Activated CD4-positive, CD25-positive, alpha-beta regulatory T cell treated with anti-CD3 and anti-CD28 coated beads, Interleukin-2, amount 50 U/mL, for 72 hours (primary cell): ENCODE measurements at regions not wholly inside any gene's neighbourhood (a gene's known extent, or its start where the extent isn't known, plus 50 kb on each side); places are given as distances from the start of the nearest gene placed in this dataset.

Experiments used
- DNase-seq: peaks from one replicate; pipeline ENCODE4 v3.0.0; 2021

DNA sequence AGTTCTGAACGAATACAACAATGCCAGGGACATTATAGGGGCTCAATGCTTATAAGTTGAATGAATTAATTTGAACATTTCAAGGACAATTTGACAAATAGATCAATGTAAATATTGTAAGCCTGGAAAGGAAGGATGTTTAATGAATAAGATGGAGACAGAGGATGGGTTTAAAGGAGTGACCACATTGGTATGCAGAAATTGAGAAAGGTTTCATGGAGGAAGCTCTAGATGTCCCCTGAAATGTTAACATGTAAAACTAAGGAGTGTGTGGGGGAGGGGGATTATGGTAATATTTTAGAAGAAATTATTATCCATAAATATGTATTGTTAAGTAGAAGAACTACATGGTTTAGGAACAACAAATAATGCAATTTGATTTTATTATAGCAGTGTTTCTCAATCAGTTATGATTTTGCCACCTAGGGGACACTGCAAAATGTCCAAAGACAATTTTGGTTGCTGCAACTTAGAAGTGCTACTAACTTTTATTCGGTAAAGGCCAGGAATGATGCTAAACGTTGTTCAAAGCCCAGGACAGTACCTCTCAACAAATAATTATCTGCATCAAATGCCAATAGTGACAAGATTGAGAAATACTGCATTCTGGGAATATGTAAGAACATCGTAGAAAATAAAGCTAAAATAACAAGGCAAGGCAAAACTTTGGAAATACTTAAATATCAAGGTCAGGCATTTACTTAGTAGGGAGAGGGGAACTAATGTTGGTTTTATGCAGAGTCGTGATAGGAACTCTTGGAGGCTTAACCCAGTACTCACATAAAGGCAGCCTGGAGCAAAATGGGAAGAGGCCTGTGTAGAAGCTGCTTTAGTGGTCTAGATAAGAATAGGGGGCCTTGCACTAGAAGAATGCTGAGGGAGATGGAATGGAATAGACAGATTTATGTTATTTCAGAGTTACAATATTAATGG lies 686.9 kb upstream of the CITED2 start:
- no peak for DNase-seq

- DNase-seq: no peak
Observed at GRCh38 chr6:140059947-140060346, 685.5 kb upstream of the CITED2 start.

DNA sequence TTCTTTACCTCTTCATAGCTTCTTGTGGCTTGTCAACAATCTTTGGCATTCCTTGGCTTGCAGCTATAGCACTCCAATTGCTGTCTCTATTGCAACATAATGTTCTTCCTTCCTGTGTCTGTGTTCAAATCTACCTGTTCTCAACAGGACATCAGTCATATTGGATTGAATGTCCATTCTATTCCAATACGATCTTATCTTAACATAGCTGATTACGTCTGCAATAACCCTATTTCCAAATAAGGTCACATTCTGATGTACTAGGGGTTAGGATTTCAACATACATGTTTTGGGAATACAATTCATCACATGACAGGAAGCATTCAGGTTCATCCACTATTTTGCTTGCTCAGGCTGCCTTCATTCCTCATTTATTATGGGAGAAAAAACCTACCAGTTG lies 684.4 kb upstream of the CITED2 start:
- DNase-seq: no peak

GRCh38 chr6:140052736-140053729 lies 678.6 kb upstream of the CITED2 start:
- DNase-seq: no peak

DNA sequence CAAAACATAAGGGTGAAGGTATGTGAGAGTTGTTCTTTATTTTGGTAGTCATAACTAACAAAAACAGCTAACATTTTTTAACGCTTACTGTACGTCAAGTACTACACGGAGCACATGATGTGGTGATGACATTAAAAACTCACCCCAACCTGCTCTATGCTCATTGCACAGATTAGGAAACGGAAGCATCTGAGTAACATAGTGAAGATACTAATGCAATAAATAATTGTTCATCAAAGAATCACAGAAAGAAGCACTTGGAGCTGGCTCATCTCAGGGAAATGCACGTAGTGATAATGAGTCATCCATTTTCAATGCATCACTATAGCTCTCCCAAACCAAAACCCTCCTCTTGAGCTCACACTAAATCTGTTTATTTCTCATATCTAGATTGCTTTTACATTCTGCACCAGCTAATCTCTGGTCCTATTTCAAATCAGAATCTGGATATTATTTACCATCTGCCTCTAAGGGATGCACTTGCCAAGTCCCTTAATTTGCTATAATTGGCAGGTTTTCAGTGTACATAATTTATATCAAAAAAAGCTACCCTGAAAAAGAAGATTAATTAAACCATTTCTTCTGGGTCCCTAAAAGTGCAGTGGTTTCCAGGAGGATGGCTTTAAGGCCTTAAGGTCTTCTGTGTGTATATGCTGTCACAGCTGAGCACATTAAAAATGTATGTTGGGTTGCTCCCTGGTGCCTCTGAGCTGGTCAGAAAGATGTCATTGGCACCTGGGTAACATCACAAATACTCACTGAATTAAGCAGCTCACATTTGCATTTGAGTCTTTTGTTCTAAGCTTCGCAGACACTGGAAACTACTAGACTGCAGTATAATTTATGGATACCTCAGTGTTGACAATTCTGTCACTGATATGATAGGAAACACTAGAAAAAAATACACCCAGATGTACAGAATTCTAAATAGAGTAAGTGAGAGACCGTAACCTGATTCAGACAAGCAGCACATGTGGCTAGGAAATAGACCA lies 677.4 kb upstream of the CITED2 start:
- no peak for DNase-seq

- no peak for DNase-seq
Observed at GRCh38 chr6:140050101-140050995, 675.9 kb upstream of the CITED2 start.

- DNase-seq: no peak
Observed at GRCh38 chr6:140049251-140049650, 674.8 kb upstream of the CITED2 start.

DNA sequence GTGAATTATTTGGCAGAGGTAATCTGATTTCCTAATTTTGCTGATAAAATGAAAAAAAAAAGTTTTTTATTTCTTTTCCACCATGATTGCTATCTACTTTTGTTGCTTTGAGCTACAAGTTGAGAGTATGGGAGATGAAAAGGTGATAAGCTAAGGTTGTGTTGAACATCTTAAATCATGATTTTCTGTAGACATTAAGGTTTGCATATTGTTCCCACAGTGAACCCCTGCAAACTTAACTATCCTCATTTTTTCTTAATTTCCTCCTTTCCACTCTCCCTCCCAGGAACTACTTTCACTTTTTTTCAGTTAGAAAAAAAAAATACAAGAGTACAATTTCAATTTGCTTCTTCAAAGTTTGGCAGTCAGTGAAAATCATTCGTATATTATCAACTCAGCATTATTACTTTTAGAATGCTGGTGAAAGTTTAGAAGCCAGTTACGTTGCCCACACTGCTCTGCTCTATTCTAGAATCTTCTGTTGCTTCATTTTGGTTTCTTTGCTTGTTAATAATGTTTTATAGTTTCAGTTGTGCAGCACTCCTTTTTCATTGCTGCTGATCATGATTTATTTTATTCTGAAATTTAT lies 673.8 kb upstream of the CITED2 start:
- no peak for DNase-seq

DNA sequence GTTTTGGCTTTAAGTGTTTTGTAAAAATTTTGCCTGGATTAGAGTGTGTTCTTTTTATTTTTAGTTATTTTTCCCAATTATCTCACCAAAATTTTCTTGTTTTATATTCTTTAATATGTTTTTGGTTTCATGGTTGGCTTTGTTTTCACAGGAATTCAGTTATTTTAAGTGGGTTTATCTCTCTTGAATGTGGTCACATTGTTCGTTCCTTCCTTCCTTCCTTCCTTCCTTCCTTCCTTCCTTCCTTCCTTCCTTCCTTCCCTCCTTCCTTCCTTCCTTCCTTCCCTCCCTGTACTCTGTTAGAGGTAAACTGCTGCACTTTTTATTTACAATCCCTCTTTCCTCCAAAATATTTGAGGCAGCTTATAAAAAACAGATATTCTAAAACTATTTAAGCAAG lies 672.9 kb upstream of the CITED2 start:
- no peak for DNase-seq

DNA sequence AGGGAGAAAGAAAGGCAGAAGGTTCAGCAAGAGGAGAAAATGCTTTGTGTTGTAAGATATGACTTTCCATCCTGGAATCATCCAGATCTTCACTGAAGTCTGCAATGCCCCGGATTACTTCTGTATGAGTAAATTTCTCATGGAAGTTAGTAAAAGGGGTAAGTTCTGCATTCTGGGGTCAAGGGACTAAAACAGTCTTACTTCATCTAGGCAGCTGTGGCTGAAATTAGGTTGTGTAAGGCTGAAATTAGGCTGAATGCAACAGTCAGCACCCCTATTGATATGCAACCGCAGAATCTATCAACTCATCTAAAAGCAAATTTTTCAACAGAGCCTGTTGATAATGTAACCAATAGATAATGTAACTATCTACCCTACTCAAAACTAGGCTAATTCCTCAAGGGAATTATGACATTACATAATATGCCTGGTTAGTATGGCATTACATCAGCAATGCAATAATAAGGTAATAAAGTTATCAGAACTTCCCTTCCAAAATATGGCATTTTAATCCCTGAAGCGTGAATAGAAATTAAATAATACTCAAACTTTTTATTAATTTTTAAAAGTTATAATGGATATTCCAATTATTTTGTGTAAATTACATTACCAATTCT lies 671.7 kb upstream of the CITED2 start:
- no peak for DNase-seq

DNA sequence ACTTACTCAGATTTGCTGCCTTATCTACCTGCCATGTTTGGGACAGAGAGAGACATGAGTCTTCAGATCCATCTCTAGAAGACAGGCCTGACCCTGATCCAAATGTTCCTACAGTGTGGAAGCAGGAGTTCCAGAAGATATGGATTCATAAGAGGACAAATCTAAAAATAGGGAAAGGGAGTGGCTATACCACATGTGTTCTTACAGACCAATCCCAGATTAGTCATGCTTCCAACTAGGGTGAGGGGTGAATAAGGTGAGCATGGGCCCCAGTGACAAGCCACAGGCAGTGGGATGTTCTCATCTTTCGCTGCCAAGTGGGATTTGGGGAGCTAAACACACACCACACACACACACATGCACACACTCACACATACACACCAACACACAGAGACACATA lies 670.7 kb upstream of the CITED2 start:
- no peak for DNase-seq

GRCh38 chr6:140044626-140045025 lies 670.2 kb upstream of the CITED2 start:
- no peak for DNase-seq

DNA sequence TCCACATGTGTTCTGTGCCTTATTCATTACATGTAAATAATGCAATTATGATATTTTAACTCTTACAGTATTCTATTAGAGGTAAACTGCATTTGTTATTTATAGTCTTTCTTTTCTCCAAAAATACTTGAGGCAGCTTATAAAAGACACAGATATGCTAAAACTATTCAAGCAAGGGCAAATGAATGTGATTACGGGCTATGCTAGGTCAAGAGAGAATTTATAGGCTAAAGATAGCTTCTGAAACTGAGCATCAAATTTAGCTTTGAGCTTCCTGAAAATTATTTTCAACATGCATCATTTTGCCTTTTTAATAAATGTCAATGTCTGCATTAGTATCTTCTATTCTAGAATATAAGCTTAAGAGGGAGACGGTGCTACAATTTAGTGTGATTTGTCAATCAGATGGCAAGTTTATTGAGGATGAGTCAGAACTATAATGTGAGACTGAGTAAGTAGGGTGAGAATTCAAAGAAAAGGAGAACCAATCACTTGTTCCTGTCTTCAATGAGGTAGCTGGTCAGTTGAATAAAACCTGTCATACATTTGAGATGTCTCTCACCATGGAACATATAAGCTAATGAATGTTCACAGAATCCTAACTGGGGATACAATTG lies 669.4 kb upstream of the CITED2 start:
- DNase-seq: no peak

- DNase-seq: no peak
Observed at GRCh38 chr6:140043357-140043756, 668.9 kb upstream of the CITED2 start.

GRCh38 chr6:140041571-140042332 lies 667.3 kb upstream of the CITED2 start:
- no peak for DNase-seq

DNA sequence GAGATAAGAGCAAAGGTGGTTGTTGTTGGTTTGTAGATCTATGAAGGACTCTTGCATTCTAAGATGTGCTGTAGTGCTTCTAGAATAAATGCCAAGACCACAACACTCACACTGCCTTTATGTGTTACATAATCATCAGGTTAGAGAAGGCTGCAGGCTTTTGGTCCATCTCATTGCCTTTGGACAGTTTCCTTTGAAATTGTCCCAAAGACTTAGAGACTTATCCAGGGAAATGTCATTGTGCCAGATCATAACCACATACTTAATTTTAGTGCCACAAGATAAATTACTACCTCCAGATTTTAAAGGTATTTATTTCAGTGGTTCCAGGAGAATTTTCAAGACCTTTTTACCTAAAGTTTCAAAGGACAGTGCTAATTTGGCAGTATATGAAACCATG lies 666.6 kb upstream of the CITED2 start:
- no peak for DNase-seq

DNA sequence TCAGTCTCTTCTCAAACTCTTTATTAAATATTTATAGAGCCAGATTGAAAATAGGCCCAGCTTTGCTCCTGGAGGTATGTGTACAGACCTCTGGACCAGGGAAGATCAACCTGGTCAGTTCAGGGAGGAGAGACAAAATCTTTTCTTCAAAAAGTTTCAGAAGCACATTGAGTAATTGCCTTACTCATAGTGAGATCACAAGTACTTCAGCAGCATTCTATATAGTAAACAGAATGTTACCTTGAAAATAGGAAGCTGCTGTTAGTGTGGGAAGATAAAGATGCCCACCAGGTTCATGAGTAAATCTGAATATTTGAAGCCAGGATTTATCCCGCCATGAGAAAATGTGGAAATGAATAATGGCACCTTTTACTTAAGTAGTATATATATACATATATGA lies 665.9 kb upstream of the CITED2 start:
- DNase-seq: no peak

GRCh38 chr6:140039364-140039763 lies 664.9 kb upstream of the CITED2 start:
- no peak for DNase-seq

DNA sequence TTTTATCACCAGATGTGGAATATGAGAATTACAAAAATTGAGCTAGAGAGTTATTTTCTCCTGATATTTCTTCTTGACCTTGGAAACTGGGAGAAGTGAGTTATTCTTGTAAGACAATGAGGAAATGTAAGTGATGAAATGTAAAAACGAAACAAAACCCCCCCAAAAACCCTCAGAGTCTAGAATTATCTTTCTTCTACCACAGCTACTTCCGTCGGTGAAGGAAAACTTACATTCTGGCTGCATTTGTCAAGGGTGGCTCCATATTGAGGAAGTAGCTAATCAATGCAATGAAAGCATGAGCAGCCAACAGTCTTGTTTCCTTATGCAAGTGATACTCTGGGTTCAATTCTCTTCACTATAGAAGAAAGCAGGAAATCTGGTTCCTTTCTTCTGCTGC lies 661.7 kb upstream of the CITED2 start:
- DNase-seq: no peak
